Testis (tissue), 2 donors: ENCODE measurements at regions not wholly inside any gene's neighbourhood (a gene's known extent, or its start where the extent isn't known, plus 50 kb on each side); places are given as distances from the start of the nearest gene placed in this dataset.

Experiments used
- CTCF ChIP-seq, 3 experiments: fragments of 450-650 bp in 2 of 3; fragments of 200-600 bp in 1 of 3; sonication (generic) in 1 of 3; IDR thresholded peaks; one replicate each; pipeline ENCODE4 v1.5.1; 2016 to 2019; ENCODE audit warnings: antibody characterized with exemption in 3 of 3, mild to moderate bottlenecking in 2 of 3, moderate library complexity in 1 of 3
- POLR2A ChIP-seq: fragments of 450-650 bp; IDR thresholded peaks from one replicate; pipeline ENCODE4 v1.6.1; 2017; ENCODE audit warnings: antibody characterized with exemption, mild to moderate bottlenecking, moderate library complexity

- TF ChIP-seq CTCF (IDR thresholded peaks at IDR 0.05) (no peak), POLR2A (no peak)
Measured at GRCh38 chr3:146975032-146975431, 369.9 kb upstream of the PLSCR5 start.
